NT2/D1 (cell line): ENCODE measurements at regions not wholly inside any gene's neighbourhood (a gene's known extent, or its start where the extent isn't known, plus 50 kb on each side); places are given as distances from the start of the nearest gene placed in this dataset.

Experiments used
- SUZ12 ChIP-seq: IDR thresholded peaks from 2 replicates; pipeline ENCODE4 v1.6.1; 2011; ENCODE audit not compliant: insufficient read length, insufficient read depth; ENCODE audit errors: extremely low read depth
- ZNF274 ChIP-seq: IDR thresholded peaks from 2 replicates; pipeline ENCODE4 v1.6.1; 2011; ENCODE audit warnings: mild to moderate bottlenecking, low read depth, low read length

GRCh38 chr5:4339949-4340348 is 744.3 kb downstream of the IRX1 start:
- TF ChIP-seq SUZ12 (no peak), ZNF274 (no peak)
